Tibial artery (tissue), 4 donors: ENCODE measurements at regions not wholly inside any gene's neighbourhood (a gene's known extent, or its start where the extent isn't known, plus 50 kb on each side); places are given as distances from the start of the nearest gene placed in this dataset.

ENCODE experiments used
- DNase-seq, 2 donors: peaks; one replicate each; pipeline ENCODE4 v3.0.0-alpha.2; 2019
- H3K27ac ChIP-seq, 2 donors: fragments of 200-600 bp; sonication (generic) in 1 of 2; 1 replicate in 1 of 2; 2 replicates in 1 of 2; pipeline ENCODE4 v1.5.1; 2018 to 2019; ENCODE audit warnings: mild to moderate bottlenecking in 1 of 2
- H3K27me3 ChIP-seq, 2 donors: fragments of 200-600 bp; sonication (generic) in 1 of 2; one replicate each; pipeline versions ENCODE4 v1.5.1 to v1.6.0; 2016 to 2019
- H3K36me3 ChIP-seq, 3 donors: fragments of 200-600 bp; sonication (generic) in 2 of 3; one replicate each; pipeline ENCODE4 v1.5.1; 2016 to 2019; ENCODE audit warnings: mild to moderate bottlenecking in 2 of 3
- H3K4me1 ChIP-seq, 4 donors: fragments of 200-600 bp; sonication (generic) in 2 of 4; 1 replicate in 3 of 4; 2 replicates in 1 of 4; pipeline ENCODE4 v1.5.1; 2016 to 2019
- H3K4me3 ChIP-seq, 2 donors: fragments of 200-600 bp; sonication (generic) in 1 of 2; 1 replicate in 1 of 2; 2 replicates in 1 of 2; pipeline ENCODE4 v1.5.1; 2018 to 2019; ENCODE audit warnings: mild to moderate bottlenecking in 2 of 2
- H3K9me3 ChIP-seq, 3 donors: fragments of 200-600 bp; sonication (generic) in 1 of 3; one replicate each; pipeline ENCODE4 v1.5.1; 2016 to 2019
- CTCF ChIP-seq, 2 experiments: fragments of 200-600 bp in 1 of 2; fragments of 450-650 bp in 1 of 2; IDR thresholded peaks; one replicate each; pipeline ENCODE4 v1.5.1; 2017 to 2019; ENCODE audit warnings: antibody characterized with exemption in 2 of 2, mild to moderate bottlenecking in 1 of 2, moderate library complexity in 1 of 2
- intact Hi-C: fragments of 100-400 bp; cut with DNase I; formaldehyde crosslinking; loops from one replicate; pipeline ENCODE4 v1.15.0; 2023; ENCODE audit warnings: low total_unique reads

GRCh38 chr1:73106931-73107330 lies 824.6 kb upstream of the NEGR1 start:
- H3K4me3 ChIP-seq = no peak overlapping the region
- H3K27me3 ChIP-seq = no peaks in the 10 kb centered on the region
- no peak overlapping the region for H3K27ac ChIP-seq
- no peak for TF ChIP-seq CTCF (IDR thresholded peaks at IDR 0.05)
- intact Hi-C loops = no loop called here
- no peaks in the 10 kb centered on the region for H3K36me3 ChIP-seq
- no peaks in the 10 kb centered on the region for H3K4me1 ChIP-seq
- no peak for DNase-seq
- no peaks in the 10 kb centered on the region for H3K9me3 ChIP-seq

GRCh38 chr1:73105755-73106154 lies 823.4 kb upstream of the NEGR1 start:
- no peak for DNase-seq
- Histone ChIP-seq H3K4me1 (no peaks in the 10 kb centered on the region), H3K36me3 (no peaks in the 10 kb centered on the region), H3K27me3 (no peaks in the 10 kb centered on the region), H3K9me3 (no peaks in the 10 kb centered on the region), H3K4me3 (no peak overlapping the region), H3K27ac (no peak overlapping the region)
- TF ChIP-seq CTCF (IDR thresholded peaks at IDR 0.05) = no peak
- intact Hi-C loops = no loop called here

GRCh38 chr1:73104749-73105148 lies 822.4 kb upstream of the NEGR1 start:
- DNase-seq = no peak
- no peak for TF ChIP-seq CTCF (IDR thresholded peaks at IDR 0.05)
- Histone ChIP-seq H3K4me1 (peaks cover 0 to 3% (median 0%) of the 10 kb centered on the region in 4 donors), H3K27me3 (no peaks in the 10 kb centered on the region), H3K27ac (no peak overlapping the region), H3K4me3 (no peak overlapping the region), H3K36me3 (no peaks in the 10 kb centered on the region), H3K9me3 (no peaks in the 10 kb centered on the region)
- intact Hi-C loops = no loop called here

GRCh38 chr1:73100216-73100615 lies 817.9 kb upstream of the NEGR1 start:
- H3K9me3 ChIP-seq = no peaks in the 10 kb centered on the region
- no peak for DNase-seq
- no peak overlapping the region for H3K27ac ChIP-seq
- intact Hi-C loops = no loop called here
- H3K27me3 ChIP-seq = no peaks in the 10 kb centered on the region
- H3K4me3 ChIP-seq = no peak overlapping the region
- H3K36me3 ChIP-seq = no peaks in the 10 kb centered on the region
- no peak for TF ChIP-seq CTCF (IDR thresholded peaks at IDR 0.05)
- H3K4me1 ChIP-seq = peaks cover 0 to 3% (median 0%) of the 10 kb centered on the region in 4 donors

GRCh38 chr1:73097917-73098316 lies 815.6 kb upstream of the NEGR1 start:
- H3K4me3 ChIP-seq = no peak overlapping the region
- peaks cover 0 to 1% (median 0%) of the 10 kb centered on the region in 3 donors for H3K9me3 ChIP-seq
- no peak for DNase-seq
- intact Hi-C loops = no loop called here
- peaks cover 0 to 3% (median 0%) of the 10 kb centered on the region in 4 donors for H3K4me1 ChIP-seq
- H3K36me3 ChIP-seq = no peaks in the 10 kb centered on the region
- no peak for TF ChIP-seq CTCF (IDR thresholded peaks at IDR 0.05)
- H3K27ac ChIP-seq = no peak overlapping the region
- H3K27me3 ChIP-seq = no peaks in the 10 kb centered on the region

- no peak overlapping the region for H3K27ac ChIP-seq
- peaks cover 0 to 3% (median 0%) of the 10 kb centered on the region in 4 donors for H3K4me1 ChIP-seq
- intact Hi-C loops = no loop called here
- peaks cover 0 to 6% (median 0%) of the 10 kb centered on the region in 3 donors for H3K9me3 ChIP-seq
- no peaks in the 10 kb centered on the region for H3K36me3 ChIP-seq
- H3K4me3 ChIP-seq = no peak overlapping the region
- DNase-seq = no peak
- no peaks in the 10 kb centered on the region for H3K27me3 ChIP-seq
- TF ChIP-seq CTCF (IDR thresholded peaks at IDR 0.05) = no peak
Measured at GRCh38 chr1:73096841-73097240, 814.5 kb upstream of the NEGR1 start.
